ENCODE measurements at regions not wholly inside any gene's neighbourhood (a gene's known extent, or its start where the extent isn't known, plus 50 kb on each side); places are given as distances from the start of the nearest gene placed in this dataset.

- Histone ChIP-seq H3K27me3 (ENCODE audit: control insufficient read depth, low read length) (no peaks in the 10 kb centered on the region), H3K79me2 (ENCODE audit: control insufficient read depth, low read length) (no peaks in the 10 kb centered on the region), H3K4me3 (ENCODE audit: low read length) (no peak overlapping the region), H3K4me1 (ENCODE audit: control insufficient read depth, low read length) (no peaks in the 10 kb centered on the region), H3F3A (ENCODE audit: control insufficient read depth, insufficient read depth) (no peaks in the 10 kb centered on the region), H3K4me2 (ENCODE audit: low read length) (no peak overlapping the region), H3K27ac (ENCODE audit: low read depth, low read length) (no peak overlapping the region), H4K20me1 (ENCODE audit: control insufficient read depth, insufficient read depth, low read depth, low read length) (no peaks in the 10 kb centered on the region), H3K9me3 (ENCODE audit: control insufficient read depth, insufficient read depth, low read length) (no peaks in the 10 kb centered on the region), H3K36me3 (ENCODE audit: control insufficient read depth, low read length) (no peaks in the 10 kb centered on the region), H3K9me2 (replicated peaks; ENCODE audit: control insufficient read depth, low read length) (no peaks in the 10 kb centered on the region)
- no peak for TF ChIP-seq CTCF (IDR thresholded peaks at IDR 0.05; ENCODE audit: low read depth, low read length, poor library complexity, severe bottlenecking)
- no peak for TF ChIP-seq EZH2phosphoT487 (IDR thresholded peaks at IDR 0.05; ENCODE audit: borderline replicate concordance, low read length)
These were observed 518.9 kb downstream of the MID1IP1 start for GRCh38 chrX:39320165-39320564.

- H3K9me2 ChIP-seq (replicated peaks; ENCODE audit: control insufficient read depth, low read length) = no peaks in the 10 kb centered on the region
- no peak overlapping the region for H3K4me3 ChIP-seq (ENCODE audit: low read length)
- no peaks in the 10 kb centered on the region for H3K27me3 ChIP-seq (ENCODE audit: control insufficient read depth, low read length)
- H3F3A ChIP-seq (ENCODE audit: control insufficient read depth, insufficient read depth) = no peaks in the 10 kb centered on the region
- H3K4me2 ChIP-seq (ENCODE audit: low read length) = no peak overlapping the region
- TF ChIP-seq EZH2phosphoT487 (IDR thresholded peaks at IDR 0.05; ENCODE audit: borderline replicate concordance, low read length) (no peak), CTCF (IDR thresholded peaks at IDR 0.05; ENCODE audit: low read depth, low read length, poor library complexity, severe bottlenecking) (no peak)
- no peaks in the 10 kb centered on the region for H3K4me1 ChIP-seq (ENCODE audit: control insufficient read depth, low read length)
- no peak overlapping the region for H3K27ac ChIP-seq (ENCODE audit: low read depth, low read length)
- H3K79me2 ChIP-seq (ENCODE audit: control insufficient read depth, low read length) = no peaks in the 10 kb centered on the region
- H3K36me3 ChIP-seq (ENCODE audit: control insufficient read depth, low read length) = no peaks in the 10 kb centered on the region
- no peaks in the 10 kb centered on the region for H4K20me1 ChIP-seq (ENCODE audit: control insufficient read depth, insufficient read depth, low read depth, low read length)
- H3K9me3 ChIP-seq (ENCODE audit: control insufficient read depth, insufficient read depth, low read length) = no peaks in the 10 kb centered on the region
These were observed 521.2 kb downstream of the MID1IP1 start for GRCh38 chrX:39322496-39322895.

- Histone ChIP-seq H3K4me1 (ENCODE audit: control insufficient read depth, low read length) (no peaks in the 10 kb centered on the region), H3K27me3 (ENCODE audit: control insufficient read depth, low read length) (no peaks in the 10 kb centered on the region)
These were observed 523.1 kb downstream of the MID1IP1 start for GRCh38 chrX:39324233-39324930.

More at GRCh38 chrX:39324233-39324930, 523.1 kb downstream of the MID1IP1 start:
- Histone ChIP-seq H4K20me1 (ENCODE audit: control insufficient read depth, insufficient read depth, low read depth, low read length) (no peaks in the 10 kb centered on the region), H3K9me2 (replicated peaks; ENCODE audit: control insufficient read depth, low read length) (no peaks in the 10 kb centered on the region), H3K4me3 (ENCODE audit: low read length) (no peak overlapping the region), H3K27ac (ENCODE audit: low read depth, low read length) (no peak overlapping the region), H3K4me2 (ENCODE audit: low read length) (no peak overlapping the region), H3K79me2 (ENCODE audit: control insufficient read depth, low read length) (no peaks in the 10 kb centered on the region), H3K36me3 (ENCODE audit: control insufficient read depth, low read length) (no peaks in the 10 kb centered on the region), H3F3A (ENCODE audit: control insufficient read depth, insufficient read depth) (no peaks in the 10 kb centered on the region), H3K9me3 (ENCODE audit: control insufficient read depth, insufficient read depth, low read length) (no peaks in the 10 kb centered on the region)
- TF ChIP-seq CTCF (IDR thresholded peaks at IDR 0.05; ENCODE audit: low read depth, low read length, poor library complexity, severe bottlenecking) = no peak
- no peak for TF ChIP-seq EZH2phosphoT487 (IDR thresholded peaks at IDR 0.05; ENCODE audit: borderline replicate concordance, low read length)

All from DOHH2 (cell line).